Stimulated activated CD4-positive, alpha-beta T cell treated with anti-CD3 and anti-CD28 coated beads, Interleukin-15, amount 100 ng/mL, for 24 hours (primary cell): ENCODE measurements at regions not wholly inside any gene's neighbourhood (a gene's known extent, or its start where the extent isn't known, plus 50 kb on each side); places are given as distances from the start of the nearest gene placed in this dataset.
"Not testable (repeated sequence)": the region's sequence is repeated elsewhere in the genome, so short reads cannot be mapped to it uniquely, and the experiment has no call there.

Source experiments
- DNase-seq: peaks from one replicate; pipeline ENCODE4 v3.0.0-alpha.2; 2020

DNA sequence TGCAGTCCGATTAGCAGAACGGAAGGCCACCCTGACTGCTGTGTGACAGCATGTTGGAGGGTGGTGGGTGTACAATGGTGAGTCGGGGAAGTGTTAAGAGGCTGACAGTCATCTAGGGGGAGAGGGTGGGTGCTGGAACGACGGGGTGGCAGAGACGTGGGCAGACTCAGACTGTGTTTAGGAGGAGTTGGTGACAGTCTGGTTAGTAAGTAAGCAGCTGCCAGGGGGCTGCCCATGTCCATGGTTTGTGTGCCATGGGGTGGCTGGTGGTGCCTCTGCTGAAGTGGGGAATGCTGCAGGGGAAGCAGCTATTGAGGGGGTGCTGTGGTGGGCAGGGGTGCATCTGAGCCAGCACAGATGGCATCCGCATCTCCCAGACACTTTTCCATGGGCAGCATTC, 51.3 kb upstream of the BOD1 start:
- no peak for DNase-seq

DNA sequence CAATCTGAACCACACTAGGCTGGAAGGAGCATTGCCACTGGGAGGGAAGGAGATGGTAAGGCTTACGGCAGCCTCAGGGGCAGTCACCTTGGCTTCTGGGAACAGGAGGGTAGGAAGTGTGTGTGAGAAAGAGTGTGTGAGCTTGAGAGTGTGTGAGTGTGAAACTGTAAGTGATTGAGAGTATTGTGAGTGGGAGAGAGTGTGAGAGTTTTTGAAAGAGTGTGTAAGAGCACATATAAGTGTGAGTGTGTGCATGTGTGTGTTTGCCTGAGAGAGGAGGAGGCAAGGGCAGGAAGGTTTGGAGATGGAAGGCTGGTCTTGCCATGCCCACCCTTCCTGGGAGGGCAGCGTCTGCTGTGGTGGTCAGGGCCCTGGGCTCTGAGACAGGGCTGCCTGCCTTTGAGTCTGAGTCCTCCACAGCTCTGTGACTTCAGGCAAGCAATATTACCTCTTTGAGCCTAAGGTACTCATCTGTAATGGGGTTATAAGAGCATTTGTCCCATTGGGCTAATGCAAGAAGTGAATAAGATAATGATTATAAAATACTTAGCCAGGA, 51.9 kb upstream of the BOD1 start:
- DNase-seq, result no peak

DNA sequence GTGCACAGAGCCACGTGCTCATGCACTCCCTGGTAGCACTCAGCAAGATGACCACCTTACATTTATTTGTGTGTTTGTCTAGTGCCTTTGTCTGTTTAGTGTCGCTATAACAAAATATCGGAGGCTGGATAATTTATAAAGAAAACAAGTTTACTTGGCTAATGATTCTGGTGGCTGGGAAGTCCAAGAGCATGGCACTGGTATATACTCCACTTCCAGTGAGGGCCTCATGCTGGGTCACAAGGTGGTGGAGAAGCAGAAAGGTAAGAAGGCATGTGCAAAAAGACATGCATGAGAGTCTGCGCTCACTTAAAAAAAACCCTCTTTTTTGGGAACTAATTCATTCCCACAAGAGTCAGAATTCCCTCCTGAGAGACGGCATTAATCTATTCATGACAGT, 52.5 kb upstream of the BOD1 start:
- DNase-seq, result no peak

DNA sequence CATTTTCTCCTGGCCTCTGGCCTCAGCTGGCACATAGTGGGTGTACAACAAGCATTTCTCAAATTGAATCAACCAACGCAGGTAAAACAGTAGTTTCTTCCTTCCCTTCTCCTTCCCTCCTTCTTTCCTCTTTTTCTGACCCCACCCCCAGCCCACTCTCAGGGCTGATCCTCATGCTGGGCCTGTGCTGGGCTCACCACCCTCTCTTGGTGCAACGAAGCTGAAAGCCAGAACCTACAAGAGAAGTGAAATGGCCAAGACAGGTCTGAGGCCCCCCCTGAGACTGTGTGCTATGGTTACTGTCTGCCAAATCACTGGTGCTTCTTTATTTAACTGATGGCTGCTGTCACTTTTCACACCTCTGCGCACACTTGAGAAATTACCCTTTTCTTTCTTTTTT, 53.0 kb upstream of the BOD1 start:
- DNase-seq, result no peak

DNA sequence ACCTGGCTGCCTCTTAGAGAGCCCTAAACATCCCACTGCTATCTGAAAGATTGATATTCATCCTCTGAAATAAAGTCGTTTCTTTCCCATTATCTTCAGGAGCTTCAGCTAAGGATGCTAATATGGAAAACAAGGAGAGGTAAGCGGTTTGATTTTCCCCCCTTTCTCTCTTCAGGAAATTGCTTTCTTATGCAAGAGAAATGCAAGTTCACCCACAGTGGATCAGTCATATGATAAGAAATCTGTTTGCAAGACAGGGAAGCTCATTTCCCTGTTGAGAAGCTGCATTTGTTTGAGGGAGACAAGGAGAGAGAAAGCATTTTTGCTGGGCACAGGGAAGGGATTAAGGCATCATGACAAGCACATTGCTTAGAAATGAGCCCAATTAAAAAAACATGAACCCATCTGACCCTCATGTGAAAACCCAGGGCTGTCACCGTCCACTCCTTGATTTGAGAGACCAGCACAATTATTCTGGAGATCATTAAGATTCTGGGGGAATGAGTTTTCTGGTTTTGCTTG, 53.7 kb upstream of the BOD1 start:
- DNase-seq, result no peak

DNA sequence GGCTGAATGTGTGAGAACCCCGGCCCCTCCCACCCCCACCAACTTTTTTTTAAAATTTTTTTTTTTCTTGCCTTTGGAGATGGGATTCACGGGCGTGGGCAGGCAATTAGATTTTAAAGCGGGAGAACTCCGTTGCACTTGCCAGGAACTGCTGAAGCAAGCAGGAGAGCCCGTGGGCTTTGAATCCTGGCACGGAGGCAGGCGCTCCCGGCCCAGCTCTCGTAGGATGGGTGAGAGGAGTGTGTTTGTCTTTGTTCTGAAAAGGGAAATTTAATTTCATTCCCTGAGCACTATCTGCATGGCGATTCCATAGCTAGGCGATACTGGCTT, 54.3 kb upstream of the BOD1 start:
- DNase-seq, result no peak

DNA sequence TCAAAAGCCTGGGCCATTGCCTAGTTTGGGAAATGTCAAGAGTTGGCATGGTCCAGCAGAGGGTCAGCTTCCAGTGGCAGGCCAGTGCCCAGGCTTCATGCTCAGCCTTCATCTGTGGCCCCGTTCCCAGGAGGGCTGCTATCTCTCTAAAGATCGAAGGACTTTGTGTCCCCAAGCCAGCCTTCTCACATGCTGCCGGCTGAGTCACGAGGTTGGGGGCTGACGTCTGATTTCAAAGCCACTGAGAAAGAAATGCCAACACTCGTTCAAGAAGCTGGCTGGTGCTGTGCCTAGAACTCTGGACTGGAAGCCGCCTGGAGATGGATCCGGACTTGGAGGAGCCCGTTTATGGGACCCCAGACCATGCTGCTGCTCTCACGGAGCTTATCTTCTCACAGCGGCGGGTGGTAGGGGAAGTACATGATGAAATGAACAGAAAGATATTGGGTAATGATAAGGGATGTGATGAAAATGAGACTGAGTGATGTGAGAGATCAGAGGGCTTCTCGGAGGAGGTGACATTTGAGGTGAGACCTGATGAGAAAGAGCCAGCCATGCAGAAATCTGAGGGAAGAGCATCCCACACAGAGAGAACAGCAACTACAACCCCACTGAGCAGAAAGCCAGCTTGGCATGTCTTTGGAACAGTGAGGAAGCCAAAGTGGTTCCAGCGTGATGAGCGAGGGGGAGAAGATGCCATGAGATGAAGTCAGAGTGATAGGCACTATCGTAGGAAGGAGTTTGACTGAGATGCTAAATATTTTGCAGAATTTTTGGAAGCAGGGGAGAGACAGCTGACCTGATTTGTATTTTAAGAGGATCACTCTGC, 54.9 kb upstream of the BOD1 start:
- no peak for DNase-seq

DNA sequence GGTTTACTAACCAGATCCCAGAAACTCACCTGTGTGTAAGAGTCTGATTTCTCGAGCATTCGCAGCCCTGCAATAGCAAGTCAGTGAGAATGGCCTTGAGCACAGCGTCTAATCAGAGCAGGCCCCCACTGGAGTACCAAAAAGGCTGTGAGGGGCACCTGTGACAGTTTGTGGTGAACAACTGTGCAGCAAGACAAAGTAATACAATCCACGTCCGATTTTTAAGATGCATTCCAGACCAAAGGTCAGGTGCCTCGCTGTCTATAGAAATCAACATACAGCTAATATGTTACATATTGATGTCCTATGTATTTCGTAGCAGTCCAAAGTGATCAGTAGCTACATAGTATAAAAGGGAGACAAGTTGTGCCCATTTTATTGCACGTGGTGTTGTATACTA, 55.7 kb upstream of the BOD1 start:
- DNase-seq, result no peak

DNA sequence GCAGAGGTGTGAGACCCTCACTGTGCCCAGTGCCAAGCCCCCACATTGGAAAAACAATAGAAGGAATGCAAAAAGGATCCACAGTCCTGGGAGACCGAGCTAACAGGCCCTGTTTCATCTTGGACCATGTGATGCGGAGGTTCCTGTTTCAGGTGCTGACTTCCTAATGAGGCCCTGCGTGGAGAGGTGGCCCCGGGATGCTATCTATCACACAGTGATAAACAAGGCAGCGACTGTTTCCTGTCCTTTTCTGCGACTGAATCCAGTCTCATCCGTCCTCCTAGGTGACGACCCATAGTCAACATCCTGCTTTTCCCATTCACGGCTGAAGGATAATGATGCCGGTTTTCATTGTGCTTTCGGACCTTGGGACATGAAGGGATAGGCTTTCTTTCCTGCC, 56.4 kb upstream of the BOD1 start:
- DNase-seq, result no peak

DNA sequence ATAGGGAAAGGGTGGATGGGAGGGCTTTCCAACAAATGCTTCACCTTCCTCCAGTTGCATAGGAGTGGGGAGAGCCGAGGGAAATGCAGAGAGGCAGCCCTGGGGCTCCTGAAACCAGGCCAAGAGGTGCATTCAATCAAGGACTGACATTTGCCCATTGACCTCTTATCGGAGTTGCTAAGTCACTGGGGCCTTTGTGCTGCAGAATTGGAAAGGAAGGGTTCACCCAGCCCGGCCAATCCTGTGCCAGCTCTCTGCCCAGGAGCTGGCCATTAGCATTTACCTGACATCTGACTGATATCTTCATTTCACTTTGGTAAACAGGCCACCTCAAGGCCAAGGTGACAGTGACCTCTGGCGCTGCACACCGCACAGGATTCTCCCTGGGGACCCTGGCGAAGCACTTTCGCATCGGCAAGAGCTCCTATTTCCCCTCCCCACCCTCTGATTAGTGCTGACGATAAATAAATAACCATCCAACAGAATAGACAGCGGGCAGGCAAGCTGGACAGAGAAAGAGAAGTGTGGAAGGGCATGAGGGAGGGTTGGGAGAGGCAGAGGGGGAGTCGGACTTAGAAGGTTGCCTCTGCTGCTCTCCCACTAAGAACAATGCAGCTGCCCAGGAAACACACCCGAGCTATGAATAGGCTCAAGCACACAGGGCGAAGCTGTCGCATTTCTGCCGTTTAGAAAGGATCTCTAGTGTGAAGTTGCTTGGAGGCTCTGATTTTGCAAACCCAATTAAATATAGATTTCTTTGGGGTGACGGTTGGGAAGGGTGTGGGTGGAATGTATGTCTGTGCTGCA, 57.0 kb upstream of the BOD1 start:
- DNase-seq, result no peak

DNA sequence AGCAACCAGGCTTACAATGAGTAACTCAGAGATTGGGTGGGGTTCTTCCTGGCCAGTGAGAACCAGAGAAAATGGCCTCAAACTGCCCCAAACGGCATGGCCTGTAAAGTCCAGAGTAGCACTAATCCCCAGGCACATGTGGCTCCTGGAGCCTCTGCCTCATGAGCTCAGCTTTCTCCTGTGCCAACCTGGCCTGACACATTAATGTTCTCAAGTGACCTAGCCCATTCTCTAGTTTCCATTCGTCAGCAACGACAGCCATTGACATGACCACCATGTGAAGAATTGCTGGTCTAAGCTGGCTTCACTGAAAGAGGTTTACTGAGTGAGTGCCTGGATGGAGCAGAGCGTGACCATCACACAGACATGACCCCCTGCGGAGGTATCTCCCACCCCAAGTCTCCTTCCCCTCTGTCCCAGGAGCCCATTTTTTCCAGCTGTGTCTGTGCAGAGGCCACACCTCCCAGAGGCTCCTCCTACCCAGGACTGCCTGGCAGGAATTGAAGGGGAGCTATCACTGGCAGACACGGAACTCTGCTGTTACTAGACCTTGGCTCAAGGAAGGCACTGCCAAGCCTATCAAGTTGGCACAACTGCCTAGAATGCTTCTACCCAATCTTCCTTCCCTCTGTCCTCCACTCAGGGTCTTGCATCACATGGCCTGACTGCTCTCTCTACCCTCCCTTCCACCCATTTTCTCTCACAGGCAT, 59.0 kb upstream of the BOD1 start:
- no peak for DNase-seq

DNA sequence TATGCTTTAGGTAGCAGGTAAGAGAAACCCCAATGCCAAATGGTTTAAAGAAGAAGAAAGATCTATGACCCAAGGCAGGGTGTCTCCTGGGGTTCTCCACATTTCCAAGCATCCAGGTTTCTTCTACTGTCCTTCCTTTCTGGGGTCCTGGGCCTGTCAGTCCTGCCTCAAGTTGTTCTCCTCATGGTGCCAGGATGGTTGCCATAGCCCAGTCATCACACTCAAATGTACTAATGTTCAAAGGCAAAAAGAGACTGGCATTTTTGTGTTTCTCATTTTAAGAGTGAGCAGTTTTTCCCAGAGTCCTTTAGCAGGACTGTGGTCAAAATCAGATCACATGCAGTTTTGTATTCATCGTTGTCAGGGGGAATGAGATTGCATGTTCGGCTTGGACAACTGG, 59.9 kb upstream of the BOD1 start:
- no peak for DNase-seq

DNA sequence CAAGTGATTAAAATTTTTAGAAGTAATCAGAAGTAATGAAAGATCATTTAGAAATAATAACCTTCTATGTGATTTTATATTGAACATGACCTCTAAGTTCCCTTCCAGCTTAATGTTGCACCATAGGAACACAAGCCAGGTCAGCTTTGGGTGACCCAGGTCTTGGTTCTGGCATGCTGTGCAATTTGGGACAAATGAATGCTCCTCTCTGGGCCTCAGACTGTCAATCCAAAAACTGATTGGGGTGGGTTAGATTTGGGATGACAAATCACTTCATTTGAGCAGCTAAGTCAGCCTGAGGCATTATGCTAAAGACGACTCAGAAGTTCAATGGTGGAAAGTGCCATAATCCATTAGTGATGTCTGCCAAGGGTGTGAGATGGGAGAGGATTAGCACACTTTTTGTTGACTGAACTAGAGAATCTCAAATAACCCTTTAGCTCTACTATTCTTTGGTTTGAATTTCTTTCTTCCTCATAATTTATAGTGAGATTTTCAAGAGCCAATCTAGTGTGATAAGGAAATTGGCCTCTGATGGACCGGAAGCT, 60.7 kb upstream of the BOD1 start:
- no peak for DNase-seq

DNA sequence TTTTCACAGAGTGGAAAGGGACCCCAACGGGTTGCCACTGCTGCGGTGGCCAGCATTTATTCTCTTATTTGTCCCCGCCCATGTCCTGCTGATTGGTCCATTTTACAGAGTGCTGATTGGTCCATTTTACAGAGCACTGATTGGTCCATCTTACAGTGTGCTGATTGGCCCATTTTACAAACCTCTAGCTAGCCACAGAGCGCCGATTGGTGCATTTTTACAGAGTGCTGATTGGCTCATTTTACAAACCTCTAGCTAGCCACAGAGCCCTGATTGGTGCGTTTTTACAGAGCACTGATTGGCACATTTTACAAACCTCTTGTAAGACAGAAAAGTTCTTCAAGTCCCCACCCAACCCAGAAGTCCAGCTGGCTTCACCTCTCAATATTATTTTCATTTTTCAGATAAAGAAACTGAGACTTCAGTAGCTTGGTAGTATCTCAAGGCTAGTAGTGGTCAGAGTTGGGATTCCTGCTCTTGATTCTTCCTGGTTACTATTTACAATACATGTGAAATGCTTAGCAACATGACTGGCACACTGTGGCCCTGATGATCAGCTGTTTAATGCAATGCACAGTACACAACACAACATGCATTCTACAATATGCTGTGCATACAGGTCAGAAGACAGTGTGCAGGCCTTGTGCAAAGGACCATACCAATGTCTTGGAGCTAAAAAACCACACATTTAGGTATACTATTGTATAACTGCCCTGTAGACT, 63.6 kb upstream of the BOD1 start:
- no peak for DNase-seq

DNA sequence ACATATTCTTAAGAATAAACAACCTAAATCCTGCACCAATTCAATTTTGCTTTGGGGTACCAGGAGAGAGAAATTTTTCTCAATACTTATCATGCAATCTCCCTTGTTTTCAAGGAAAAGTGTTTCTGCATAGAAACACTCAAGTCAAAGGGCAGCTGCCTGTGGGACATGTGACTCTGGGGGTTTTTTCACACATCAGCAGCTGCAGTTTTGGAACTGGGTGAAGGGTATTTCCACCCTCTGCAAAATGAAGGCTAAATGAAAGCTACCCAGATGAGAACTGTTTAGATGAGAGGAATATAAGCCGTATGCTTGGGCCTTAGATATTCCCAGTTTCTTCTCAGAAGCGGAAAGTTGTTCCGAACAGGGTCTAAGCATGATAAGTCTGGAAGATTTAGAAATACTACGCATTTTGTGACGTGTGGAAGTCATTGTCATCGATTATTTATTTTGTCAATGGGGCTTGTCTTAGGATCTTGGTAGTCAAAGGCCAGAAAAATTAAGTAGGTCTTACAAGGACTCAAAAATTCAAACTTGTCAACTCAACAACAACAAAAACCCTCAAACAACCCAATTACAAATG, 64.3 kb upstream of the BOD1 start:
- no peak for DNase-seq

DNA sequence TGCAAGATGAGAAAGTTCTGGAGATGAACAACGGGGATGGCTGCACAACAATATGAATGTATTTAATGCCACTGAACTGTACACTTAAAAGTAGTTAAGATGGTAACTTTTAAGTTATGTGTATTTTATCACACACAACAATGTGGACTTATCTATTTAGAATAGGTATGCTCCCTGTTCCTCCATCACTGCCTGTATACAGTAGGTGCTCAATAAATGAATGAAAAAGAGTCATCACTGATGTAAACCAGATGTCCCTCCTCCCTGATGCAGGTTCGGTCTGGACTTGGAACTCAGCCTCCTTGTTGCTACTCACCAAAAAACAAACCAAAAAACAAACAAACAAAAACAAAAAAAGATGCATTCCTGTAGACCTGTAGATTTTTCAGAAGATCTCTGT, 65.9 kb upstream of the BOD1 start:
- no peak for DNase-seq

DNA sequence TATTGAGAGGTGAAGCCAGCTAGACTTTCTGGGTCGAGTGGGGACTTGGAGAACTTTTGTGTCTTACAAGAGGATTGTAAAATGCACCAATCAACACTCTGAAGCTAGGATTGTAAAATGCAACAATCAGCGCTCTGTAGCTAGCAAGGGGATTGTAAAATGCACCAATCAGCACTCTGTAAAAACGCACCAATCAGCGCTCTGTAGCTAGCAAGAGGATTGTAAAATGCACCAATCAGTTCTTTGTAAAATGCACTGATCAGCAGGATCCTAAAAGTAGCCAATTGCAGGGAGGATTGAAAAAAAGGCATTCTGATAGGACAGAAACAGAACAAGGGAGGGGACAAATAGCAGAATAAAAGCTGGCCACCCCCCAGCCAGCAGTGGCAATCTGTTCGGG, 68.1 kb upstream of the BOD1 start:
- not testable (repeated sequence) for DNase-seq

DNA sequence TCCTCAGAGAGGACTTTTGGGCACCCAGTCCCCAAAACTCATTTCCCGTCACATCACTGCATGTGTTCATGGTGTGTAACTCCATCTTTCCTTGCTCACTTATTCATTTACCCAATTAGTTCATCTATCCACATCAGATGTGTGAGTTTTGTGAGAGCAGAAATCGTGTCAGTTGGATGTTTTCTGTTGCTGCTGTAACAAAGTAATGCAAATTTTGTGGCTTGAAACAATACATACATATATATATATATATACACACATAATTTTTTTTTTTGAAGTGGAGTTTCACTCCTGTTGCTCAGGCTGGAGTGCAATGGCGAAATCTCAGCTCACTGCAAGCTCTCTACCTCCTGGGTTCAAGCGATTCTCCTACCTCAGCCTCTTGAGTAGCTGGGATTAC, 70.5 kb upstream of the BOD1 start:
- DNase-seq, result no peak

DNA sequence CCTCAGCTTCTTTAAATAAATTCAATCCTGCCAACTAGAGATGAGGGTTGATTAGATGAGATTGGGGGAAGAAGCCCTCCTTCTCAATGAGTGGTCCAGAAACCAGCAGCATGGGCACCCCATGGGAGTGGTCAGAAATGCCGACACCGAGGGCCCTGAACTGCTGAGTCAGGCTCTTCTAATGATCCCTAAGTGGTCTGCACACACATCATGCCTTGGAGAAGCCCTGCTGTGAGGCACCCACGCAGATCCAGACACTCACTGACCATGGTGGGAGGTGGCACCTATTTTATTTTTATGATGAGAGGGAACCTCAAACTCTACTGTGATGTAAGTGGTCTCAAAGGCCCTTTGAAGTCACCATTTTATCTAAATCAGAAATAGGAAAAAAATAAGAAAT, 72.3 kb upstream of the BOD1 start:
- no peak for DNase-seq

DNA sequence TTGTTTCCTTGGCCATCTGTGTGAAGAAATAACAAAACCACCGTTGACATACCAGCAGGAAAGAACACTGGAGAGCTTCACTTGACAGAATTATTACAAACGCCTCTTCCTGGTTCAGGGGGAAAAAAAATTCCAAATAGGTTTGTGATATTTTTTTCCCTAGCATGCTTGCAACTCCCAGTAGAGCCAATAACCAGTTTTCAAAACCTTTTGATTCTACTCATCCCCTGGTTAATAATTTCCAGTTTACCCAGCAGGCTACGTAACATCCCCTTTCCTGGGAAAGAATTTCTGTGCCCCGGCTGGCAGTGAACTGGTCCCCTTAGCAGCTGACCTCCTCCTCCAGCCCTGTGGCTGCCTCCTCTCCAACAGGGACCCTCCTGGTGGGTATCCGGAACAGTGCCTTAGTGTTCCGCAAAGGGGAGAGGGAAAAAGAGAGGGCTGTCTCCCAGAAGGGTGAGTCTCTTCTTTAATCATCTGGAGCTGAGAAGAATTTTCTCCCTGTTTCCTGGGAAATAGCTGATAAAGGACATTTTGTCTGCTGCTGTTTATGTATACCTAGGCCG, 72.8 kb upstream of the BOD1 start:
- no peak for DNase-seq

DNA sequence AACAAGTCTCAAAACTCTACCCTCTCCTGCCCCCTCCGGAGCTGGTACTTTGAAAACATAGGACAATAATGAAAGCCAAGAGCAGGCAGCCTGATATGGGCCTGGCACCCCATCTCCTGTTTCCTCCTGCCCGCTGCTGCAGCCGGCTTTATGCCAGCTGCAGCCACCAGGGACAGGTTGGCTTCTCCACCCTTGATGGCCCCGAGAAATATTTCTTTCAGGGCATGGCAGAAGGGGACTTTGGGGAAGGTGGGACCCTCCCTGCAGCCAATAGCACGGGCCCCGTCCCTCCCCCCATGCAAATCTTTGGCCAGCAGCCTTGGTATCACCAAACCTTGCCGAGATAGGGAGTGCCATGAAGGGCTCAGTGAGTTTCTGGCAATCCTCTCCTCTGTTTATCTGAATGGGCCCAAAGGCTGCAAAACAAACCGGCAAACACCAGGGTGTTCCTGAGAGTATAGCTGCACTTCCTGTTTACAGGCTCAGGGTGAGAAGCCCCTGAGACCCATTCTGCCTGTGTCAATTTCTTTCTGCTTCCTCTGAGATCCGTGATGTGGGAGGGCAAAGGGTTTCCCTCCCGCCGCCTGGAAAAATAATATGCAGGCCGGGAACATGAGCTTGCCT, 73.4 kb upstream of the BOD1 start:
- no peak for DNase-seq
